Dermis blood vessel endothelial cell (primary cell): ENCODE measurements at regions not wholly inside any gene's neighbourhood (a gene's known extent, or its start where the extent isn't known, plus 50 kb on each side); places are given as distances from the start of the nearest gene placed in this dataset.
"Not testable (repeated sequence)": the region's sequence is repeated elsewhere in the genome, so short reads cannot be mapped to it uniquely, and the experiment has no call there.

Experiments
- DNase-seq: peaks from one replicate; pipeline ENCODE4 v3.0.0; 2010

DNA sequence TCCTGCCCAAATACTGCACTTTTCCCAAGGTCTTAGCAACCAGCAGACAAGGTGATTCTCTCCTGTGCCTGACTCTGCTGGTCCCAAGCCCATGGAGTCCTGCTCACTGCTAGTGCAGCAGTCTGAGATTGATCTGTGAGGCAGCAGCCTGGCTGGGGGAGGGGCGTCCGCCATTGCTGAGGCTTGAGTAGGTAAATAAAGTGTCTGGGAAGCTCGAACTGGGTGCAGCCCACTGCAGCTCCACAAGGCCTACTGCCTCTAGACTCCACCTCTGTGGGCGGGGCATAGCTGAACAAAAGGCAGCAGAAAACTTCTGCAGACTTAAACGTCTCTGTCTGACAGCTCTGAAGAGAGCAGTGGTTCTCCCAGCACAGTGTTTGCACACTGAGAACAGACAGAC lies 258.7 kb downstream of the ABCC12 start:
- not testable (repeated sequence) for DNase-seq

DNA sequence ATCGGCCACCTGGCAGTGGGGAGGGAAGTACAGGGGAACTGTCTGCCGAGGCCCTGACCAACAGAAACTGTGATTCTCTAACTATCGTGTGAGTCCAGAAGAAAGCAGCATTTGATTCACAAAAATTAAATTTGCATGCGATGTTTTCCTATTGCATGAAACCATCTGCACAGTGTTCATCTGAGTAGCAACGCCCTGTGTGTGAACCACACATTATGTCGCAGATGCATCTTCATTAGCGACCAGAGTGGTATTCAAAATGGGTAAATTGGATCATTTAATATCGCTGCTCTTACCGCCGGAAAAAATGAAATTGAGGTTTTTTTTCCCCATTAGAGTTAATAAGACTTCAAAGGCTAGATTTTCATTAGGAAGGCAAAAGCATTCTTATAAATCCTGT lies 260.6 kb downstream of the ABCC12 start:
- no peak for DNase-seq

DNA sequence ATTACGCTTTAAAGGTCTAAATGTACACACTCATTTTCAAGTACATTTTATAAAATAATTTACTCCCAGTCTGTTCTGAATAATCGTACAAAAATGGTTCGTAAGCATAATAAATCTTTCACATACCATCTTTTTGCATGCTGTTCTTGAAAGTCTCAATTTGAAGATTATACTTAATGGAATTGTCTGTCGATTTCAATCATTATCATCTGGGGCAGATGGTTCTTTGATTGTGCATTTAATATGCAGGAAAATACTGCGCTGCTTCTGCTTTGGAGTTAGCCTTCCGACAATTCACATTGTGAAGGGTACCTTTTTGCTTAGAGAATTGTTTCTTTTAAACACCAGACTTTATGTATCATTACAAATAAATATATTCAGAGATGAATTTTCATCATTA lies 262.8 kb downstream of the ABCC12 start:
- no peak for DNase-seq

DNA sequence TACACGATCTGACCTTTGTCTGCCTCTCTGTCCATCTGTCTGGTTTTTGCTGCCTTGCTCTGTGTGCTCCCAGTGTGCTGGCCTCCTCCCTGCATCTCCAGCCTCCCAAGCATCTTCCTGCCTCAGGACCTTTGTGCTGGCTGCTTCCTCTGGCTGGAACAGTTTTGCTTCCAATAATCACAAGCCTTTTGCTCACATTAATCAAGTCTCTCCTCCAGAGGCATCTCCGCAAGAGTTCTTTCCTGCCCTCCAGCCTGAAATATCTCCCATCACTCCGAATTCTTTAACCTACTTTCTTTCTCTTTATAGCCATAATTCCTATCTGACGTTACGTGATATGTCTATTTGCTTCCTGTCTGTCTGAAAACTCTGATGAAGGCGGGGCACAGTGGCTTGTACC lies 267.1 kb downstream of the ABCC12 start:
- DNase-seq = no peak

DNA sequence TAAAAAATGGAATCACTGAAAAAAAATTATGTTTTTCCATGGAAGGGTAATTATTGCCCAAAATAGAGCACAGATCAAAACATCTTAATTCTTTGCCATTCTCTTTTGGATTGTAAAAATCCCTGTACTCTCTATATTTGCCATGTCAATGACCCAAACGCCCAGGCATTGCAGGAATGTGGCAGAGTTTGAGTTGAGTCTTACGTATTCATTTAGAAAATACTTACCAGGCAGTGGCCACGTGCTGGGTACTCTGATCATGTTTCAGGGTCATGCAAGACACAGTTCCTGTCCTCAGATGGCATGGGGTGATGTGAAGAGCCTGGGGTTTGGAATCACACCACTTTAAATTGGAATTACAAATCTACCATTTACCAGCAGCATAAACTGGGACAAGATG lies 267.7 kb downstream of the ABCC12 start:
- DNase-seq = no peak

DNA sequence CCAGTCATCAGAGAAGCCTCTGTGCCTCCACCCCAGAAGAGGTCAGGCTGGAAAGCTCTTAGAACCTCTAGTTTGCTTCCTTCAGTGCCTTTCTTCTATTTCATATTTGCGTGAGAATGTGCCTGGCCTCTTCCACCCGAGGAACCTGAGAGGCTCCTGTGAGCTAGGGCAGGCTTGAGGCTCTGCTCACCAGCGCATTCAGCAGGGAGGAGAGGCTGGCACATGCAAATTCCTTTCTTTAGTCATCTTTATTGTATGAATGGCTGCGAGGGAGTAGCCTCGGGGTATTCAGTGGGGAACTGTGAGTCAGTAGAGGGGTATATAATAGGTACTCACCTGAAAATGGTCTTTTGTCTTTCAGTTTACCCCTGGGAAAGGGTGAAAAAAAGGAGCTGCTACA lies 268.3 kb downstream of the ABCC12 start:
- no peak for DNase-seq

DNA sequence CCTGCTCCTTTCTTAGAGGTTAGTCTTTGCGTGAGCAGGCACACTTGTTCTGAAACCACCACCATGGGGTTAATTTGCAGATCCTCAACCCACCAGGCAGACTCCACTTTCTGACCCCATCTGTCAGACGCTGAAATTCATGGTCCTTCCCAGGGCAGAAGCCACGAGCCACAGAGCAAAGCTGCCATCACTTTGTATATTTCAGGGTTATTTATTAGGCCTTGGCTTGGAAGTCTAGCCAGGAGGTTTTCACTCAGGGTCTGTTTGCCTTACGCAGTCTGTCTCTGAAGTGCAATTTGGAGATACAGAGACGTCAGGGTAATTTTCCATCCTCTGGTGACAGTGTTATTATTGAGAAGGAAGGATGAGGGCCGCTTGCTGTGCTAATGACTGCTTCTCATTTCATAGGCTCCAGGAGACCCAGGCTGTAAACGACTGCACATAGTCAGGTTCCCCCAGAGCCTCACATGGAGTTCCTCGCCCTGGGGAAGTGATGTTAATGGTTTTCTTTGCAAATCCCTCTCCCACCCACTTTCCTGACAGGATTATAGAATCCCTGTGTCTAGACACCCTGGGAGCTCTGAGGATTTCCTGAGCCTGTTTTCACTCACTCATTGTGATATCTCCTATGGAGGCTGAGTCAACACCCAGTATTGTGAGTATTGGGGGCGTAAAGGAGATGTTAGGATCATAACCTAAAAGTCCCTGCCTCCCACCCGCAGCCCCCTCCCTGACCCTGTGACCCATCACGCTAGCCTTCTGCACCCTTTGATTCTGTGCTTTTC lies 269.0 kb downstream of the ABCC12 start:
- no peak for DNase-seq

DNA sequence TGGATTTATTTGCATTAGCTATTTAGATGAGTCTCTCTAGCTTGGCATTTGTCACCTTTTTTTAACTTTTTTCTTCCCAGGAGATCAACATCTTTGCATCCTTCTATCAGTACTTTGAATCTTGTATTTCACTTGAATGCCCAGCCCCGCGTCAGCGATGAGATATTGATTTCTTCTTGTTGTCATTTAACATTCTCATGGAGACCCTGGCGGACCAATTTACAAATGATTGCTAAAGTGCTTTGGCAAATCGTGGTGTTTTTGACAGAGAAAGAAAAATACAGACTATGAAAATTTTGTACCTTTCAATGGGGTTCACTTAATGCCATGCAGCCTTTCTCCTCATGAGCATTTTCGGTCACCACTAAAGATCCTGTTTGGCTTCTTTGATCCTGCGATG lies 269.7 kb downstream of the ABCC12 start:
- DNase-seq = no peak

DNA sequence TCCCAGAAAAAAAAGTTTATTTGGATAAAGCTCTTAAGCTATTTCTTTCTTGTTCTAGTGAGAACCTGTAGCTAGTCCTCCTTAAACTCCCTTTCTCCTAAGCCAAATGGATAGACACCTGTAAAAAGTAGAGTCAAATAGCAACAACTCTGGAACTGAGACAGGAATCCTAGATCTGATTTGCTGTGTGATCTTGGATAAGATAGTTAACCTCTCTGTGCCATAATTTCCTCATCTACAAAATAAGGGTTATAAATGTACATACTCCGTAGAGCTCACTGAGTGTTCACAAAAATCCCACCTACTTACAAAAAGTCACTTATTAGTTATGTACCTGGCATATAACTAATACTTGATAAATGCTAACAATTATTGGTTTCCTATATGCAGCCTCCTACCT lies 270.3 kb downstream of the ABCC12 start:
- no peak for DNase-seq

DNA sequence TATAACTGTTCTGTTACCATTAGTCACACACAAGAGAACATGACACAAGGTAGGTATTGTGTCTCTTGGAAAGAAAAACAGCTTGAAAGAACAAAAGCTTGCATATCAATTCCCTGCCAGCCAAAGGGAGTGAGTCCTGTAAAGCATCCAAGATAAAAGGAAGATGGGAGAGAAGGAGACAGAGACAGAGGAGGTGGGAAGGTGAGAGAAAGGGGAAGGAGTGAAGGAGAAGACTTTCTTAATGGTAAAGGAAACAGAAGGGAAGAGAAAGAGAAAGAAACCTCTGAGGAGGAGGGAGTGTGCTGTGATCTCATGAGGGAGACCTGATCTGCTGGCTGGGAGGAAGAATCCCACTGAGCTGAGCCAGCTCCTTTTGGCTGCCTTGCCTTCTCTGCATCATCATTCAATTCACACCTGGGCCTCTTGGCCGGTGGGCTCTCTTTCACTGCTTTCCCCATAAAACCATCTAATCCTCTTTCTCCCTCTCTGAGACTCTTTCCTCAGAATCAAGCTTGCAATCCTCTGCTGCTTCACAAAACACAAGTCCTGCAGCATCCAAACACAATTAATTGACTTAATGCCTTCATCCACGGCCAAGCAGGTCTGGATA lies 271.6 kb downstream of the ABCC12 start:
- no peak for DNase-seq

DNA sequence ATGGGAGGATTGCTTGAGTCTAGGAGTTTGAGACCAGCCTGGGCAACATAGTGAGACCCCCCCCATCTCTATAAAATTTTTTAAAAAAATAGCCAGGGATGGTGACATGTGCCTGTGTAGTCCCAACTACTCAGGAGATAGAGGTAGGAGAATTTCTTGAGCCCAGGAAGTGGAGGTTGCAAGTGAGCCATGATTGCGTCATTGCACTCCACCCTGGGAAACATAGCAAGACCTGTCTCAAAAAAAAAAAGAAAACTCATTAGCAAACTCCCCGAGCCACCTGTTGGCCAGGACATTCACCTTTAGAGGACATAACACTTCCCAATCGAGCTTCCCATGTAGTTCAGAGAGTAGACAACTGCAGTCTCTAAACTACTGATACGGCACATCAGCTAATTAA lies 274.2 kb downstream of the ABCC12 start:
- DNase-seq = no peak

DNA sequence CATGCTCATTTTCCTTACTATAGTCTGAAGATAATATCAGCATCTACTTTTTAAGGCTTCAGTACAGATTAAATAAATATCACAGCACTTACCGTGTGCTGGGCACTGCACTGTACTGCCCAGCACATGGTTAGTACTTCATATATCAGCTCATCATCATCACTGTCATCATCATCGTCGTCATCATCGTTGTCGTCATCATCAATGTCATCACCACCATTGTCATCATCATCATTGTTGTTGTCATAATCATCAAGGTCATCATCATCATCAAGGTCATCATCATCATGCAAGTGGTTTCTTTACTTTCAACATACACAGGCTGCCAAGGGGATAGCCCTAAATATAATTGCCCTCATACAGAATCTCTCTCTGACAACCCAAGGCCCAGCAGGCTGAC lies 275.1 kb downstream of the ABCC12 start:
- no peak for DNase-seq

DNA sequence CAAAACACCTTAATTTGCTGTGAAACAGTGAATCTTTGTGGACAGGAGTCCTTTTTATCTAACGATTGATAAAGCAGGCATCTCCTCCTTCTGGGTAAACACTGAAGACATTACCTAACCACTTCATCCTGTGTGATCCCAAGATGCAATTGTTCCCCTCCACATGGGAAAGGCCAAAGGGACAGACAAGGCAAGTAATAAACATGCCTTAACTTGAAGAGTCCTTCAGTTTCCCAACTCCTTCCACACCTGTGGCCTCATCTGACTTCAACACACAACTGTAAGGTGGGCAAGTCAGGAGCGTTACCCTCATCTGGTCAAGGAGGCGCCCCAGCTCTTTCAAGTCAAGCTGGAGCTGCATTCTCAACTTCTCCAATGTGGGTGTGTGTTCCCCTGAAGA lies 278.6 kb downstream of the ABCC12 start:
- no peak for DNase-seq

DNA sequence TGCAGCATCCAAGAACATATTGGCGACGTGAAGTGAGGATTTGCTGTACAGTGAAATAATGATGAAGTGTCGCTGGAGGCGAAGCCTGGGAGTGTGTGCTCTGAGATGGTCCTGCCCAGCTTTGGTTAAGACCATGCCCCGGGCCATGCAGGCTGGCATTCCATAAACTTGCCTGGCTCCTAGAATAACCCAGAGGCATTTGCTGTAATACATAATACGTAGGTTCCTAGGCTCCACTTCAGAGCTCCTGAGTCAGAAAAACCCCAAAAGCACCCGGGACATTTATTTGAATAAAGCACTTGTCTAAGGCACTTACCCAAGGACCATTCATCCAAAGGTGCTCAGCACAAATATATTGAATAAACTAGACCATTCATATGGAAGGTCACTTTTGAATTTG lies 279.3 kb downstream of the ABCC12 start:
- no peak for DNase-seq

DNA sequence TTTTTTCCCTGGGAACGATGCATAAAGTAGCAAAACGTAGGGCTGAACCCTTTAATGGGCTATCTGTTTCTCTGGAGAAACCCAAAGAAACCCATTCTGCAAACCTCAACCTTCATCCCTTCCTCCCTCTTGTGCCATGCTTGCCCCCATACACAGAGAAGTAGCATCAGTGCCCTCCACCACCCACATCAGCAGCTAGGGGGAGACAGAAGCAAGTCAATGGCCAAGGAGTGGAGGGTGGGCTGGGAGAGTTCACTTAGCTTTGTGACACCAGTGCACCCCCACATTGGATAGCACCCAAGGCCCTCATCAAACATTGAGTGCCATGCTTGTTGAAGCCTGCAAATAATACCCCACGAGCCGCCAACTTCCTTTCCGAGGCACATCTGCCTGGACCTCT lies 282.4 kb downstream of the ABCC12 start:
- DNase-seq = no peak

DNA sequence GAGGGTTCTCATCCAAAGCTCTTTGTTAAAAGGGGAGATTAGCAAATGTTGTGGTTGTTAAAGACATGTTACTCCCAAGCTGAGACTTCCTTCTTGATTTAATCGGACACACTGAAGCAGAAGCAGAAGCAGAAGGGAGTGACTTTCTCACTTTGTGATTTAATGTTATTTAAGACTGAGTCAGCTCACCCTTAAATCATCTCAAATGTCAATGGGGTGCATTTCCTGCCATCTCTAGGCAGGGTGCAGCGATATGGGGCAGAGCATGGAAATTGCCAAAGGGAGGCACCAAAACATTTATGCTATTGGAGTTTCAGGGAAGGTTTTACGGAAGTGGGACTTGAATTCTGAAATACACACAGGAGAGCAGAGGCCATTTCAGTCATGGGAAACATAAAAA lies 283.6 kb downstream of the ABCC12 start:
- no peak for DNase-seq

DNA sequence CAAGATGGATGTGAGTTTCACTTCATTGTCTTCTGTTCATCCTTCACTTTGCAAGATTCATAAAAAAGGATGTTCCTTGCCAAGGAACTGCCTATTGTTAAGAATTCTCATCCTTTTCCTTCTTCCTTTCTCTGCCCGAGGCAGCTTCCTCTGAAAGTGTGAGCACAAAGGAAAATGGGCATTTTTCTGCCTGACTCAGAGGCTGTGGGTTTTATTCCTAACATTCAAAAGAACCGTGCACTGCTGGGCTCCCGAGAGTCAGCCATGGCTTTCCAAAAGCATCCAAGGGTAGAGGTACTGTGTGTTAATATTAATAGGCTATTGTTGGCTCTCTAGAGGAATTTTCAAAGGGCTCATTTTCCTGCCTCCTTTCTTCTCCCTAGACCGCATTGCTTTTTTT lies 289.4 kb downstream of the ABCC12 start:
- peak; percentile 12 for DNase-seq

DNA sequence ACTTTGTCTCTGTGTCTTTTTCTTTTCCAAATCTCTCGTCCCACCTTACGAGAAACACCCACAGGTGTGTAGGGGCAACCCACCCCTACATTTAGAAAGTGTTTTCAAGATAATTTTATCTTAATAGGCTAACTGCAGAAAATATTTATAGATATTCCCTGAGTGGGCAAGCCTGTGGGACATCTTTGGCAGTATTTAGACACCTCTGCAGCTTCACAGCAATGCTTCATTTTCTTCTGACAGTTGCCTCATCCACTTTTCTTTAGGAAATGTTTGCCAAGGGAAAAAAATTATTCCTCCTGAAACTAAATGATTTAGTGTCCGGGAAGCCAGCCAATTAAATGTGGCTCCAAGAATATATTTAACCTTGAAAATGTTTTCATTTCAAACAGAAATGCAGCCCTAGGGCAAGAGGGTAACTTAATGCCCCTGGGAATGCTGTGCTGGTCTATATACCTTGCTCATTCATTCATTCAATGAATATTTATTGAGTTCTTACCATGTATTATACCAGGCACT lies 290.4 kb downstream of the ABCC12 start:
- no peak for DNase-seq

DNA sequence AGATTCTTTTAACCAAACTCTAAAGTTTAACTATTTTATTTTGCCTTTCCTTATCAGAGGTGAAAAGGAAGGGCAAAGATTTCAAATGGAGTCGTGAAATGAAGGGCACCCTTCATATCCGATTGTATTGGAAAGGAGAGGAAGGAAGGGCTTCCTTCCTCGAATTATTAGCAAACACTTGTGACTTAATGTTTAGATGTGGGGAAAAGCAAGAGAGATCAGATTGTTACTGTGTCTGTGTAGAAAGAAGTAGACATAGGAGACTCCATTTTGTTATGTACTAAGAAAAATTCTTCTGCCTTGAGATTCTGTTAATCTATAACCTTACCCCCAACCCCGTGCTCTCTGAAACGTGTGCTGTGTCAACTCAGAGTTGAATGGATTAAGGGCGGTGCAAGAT lies 291.5 kb downstream of the ABCC12 start:
- DNase-seq = not testable (repeated sequence)

DNA sequence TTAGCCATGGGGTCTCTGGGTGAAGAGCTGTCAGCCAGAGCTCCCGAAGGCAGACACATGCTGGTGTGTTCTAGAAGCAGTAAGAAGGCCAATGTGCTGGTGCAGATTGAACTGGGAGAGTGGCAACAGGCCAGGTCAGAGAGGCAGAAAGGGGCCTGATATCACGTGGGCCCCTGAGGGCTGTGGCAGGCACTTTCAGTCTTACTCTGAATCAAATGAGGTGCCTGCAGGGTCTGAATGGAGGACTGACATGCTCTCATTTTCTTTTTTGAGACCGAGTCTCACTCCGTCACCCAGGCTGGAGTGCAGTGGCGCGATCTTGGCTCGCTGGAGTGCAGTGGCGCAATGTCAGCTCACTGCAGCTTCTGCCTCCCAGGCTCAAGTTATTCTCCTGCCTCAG lies 293.8 kb downstream of the ABCC12 start:
- no peak for DNase-seq

DNA sequence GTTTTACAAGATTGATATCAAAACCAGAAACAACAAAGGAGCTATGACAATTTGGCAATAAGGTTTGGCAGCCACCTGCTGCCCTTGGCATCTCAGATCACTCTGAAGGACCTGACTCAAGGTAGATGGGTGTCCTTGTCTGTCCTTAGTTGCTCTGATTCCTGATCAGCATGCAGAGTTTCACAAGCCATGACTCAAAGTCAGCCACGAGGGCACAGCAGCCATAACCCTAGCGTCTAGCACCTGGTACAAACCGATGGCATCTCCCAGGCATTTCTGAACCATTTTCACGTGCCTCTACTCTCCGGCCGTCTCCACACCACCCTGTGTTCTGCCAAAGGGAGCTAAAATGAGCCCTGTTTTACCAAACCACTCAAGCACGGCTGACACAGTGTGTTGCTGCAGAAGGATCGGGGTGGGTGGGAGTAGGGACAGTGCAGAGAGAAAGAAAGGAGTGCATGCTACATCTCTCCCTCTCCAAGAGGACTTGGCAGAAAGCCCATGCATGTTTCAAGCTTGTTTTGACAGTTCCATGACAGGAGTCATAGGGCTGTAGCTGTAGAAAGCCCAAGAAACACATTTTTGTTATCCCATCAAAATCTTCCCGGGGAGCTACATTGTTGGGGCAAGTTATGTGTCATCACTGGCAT lies 297.3 kb downstream of the ABCC12 start:
- DNase-seq = no peak

DNA sequence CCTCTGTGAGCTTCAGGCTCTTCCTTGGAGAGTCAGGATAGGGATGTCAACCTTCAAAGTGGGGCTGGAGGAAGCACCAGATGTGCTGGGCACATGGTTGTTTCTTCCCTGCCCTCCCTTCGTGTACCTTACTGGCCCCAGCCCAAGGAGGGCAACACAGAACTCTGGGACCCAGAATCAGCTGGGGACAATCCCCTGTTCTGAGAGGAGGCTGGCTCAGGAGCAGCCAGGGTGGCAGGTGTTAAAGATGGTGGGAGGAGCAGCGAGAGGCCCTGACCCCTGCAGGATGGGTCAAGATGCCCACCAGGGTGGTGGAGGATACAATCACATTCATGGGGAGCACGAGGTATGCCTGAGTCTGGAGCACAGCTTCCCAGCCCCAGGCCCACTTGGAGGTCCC lies 300.4 kb downstream of the ABCC12 start:
- no peak for DNase-seq

DNA sequence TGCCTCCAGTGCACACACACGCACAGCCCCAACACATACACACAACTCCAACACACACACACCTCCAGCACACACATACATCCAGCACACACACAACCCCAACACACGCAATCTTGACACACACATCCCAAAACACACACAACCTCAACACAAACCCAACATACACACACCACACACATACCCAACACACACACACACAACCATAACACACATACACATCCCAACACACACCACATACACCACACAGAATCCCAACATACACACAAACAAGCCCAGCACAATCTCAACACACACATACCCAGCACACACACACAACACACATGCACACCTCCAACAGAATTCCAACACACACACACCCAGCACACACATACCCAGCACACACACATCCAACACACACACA lies 301.1 kb downstream of the ABCC12 start:
- DNase-seq = no peak

DNA sequence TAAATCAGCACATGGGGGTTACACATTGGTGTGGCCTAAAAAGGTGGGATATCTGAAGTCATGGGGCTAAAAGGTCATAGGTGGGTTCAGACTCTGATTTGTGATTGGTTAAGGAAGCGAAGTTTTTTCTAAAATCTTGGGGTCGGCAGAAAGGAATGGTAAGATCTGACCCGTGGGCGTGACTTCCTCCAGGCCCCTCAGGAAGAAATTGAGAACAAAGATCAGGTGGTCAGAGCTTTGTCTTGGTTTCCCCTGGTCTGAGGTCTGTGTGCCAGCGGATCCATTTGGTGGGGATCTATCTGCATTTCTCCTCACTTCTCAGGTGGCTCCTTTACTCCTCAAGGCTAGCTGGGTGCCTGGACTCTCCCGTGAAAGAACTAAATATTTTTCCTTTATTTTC lies 302.8 kb downstream of the ABCC12 start:
- no peak for DNase-seq
